ENCODE measurements at regions not wholly inside any gene's neighbourhood (a gene's known extent, or its start where the extent isn't known, plus 50 kb on each side); places are given as distances from the start of the nearest gene placed in this dataset.

GRCh38 chr6:166822609-166823008 lies 133.7 kb downstream of the RNASET2 start:
- Histone ChIP-seq H3T11ph (ENCODE audit: low read length) (no peak overlapping the region), H4K20me1 (ENCODE audit: control insufficient read depth, insufficient read depth, insufficient read length) (no peaks in the 10 kb centered on the region), H3K14ac (ENCODE audit: insufficient read depth, low read length) (no peak overlapping the region), H3K9ac (ENCODE audit: extremely low read depth, insufficient read length, low read length) (no peak overlapping the region), H3K79me1 (ENCODE audit: insufficient read depth, low read depth, low read length, poor library complexity, severe bottlenecking) (no peaks in the 10 kb centered on the region), H3K56ac (ENCODE audit: insufficient read length, low read depth, low read length) (no peak overlapping the region), H3K4me1 (ENCODE audit: insufficient read depth, low read length) (no peaks in the 10 kb centered on the region), H3K27ac (ENCODE audit: insufficient read length, low read depth, low read length) (no peak overlapping the region), H3K23ac (ENCODE audit: insufficient read length, low read depth, low read length) (no peak overlapping the region), H3K27me3 (ENCODE audit: insufficient read depth, low read length) (no peaks in the 10 kb centered on the region), H4K8ac (replicated peaks; ENCODE audit: insufficient read length, low read depth, low read length) (no peak overlapping the region), H3K79me2 (ENCODE audit: insufficient read depth, low read length) (no peaks in the 10 kb centered on the region), H4K5ac (ENCODE audit: insufficient read length, low read depth, low read length) (no peak overlapping the region), H2BK20ac (ENCODE audit: low read depth, low read length, poor library complexity, severe bottlenecking) (no peak overlapping the region), H2BK15ac (ENCODE audit: low read depth, low read length) (no peak overlapping the region), H3K4ac (ENCODE audit: low read depth, low read length) (no peak overlapping the region), H3K4me2 (ENCODE audit: insufficient read depth, insufficient read length, low read length) (no peak overlapping the region), H2BK12ac (ENCODE audit: insufficient read length, low read depth, low read length) (no peak overlapping the region), H4K91ac (ENCODE audit: insufficient read length, low read depth, low read length) (no peak overlapping the region), H3K18ac (ENCODE audit: insufficient read length, low read depth, low read length) (no peak overlapping the region), H3K23me2 (ENCODE audit: insufficient read length, low read depth, low read length, poor library complexity, severe bottlenecking) (no peaks in the 10 kb centered on the region), H3K9me3 (ENCODE audit: control insufficient read depth, low read depth, low read length) (no peaks in the 10 kb centered on the region), H2BK120ac (ENCODE audit: low read depth, low read length, poor library complexity, severe bottlenecking) (no peak overlapping the region), H2BK5ac (ENCODE audit: insufficient read length, low read length) (no peak overlapping the region), H2AFZ (ENCODE audit: low read length) (no peak overlapping the region), H2AK5ac (ENCODE audit: insufficient read length, low read length) (no peak overlapping the region)
- TF ChIP-seq, protein P1, sequence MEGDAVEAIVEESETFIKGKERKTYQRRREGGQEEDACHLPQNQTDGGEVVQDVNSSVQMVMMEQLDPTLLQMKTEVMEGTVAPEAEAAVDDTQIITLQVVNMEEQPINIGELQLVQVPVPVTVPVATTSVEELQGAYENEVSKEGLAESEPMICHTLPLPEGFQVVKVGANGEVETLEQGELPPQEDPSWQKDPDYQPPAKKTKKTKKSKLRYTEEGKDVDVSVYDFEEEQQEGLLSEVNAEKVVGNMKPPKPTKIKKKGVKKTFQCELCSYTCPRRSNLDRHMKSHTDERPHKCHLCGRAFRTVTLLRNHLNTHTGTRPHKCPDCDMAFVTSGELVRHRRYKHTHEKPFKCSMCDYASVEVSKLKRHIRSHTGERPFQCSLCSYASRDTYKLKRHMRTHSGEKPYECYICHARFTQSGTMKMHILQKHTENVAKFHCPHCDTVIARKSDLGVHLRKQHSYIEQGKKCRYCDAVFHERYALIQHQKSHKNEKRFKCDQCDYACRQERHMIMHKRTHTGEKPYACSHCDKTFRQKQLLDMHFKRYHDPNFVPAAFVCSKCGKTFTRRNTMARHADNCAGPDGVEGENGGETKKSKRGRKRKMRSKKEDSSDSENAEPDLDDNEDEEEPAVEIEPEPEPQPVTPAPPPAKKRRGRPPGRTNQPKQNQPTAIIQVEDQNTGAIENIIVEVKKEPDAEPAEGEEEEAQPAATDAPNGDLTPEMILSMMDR (conservative IDR thresholded peaks at IDR 0.05): no peak
- WGBS (ENCODE audit: extremely low coverage, insufficient read length, low lambda C conversion rate): no CpG with 5 or more reads among the region's 1 CpG
- no peaks in the 10 kb centered on the region for H3K9me3 Mint-ChIP-seq
- no peak for DNase-seq
- H3K4me3 Mint-ChIP-seq: no peak overlapping the region
- H3K4me1 Mint-ChIP-seq: no peaks in the 10 kb centered on the region
- H3K27me3 Mint-ChIP-seq (ENCODE audit: low read depth): no peaks in the 10 kb centered on the region
- no peaks in the 10 kb centered on the region for H3K36me3 Mint-ChIP-seq (ENCODE audit: insufficient read depth in 1 of 3, low read depth in 3 of 3)
- no peak overlapping the region for H3K27ac Mint-ChIP-seq

Measured in H9 (cell line).